NCI-H1417 (cell line): ENCODE measurements at regions not wholly inside any gene's neighbourhood (a gene's known extent, or its start where the extent isn't known, plus 50 kb on each side); places are given as distances from the start of the nearest gene placed in this dataset.
A peak's percentile ranks its signal among the peaks of the same experiment; 100 is the strongest.

Experiments
- DNase-seq, 3 experiments: peaks; one replicate each; lab custom pipeline; 2025; lab: John Stamatoyannopoulos, UW

DNA sequence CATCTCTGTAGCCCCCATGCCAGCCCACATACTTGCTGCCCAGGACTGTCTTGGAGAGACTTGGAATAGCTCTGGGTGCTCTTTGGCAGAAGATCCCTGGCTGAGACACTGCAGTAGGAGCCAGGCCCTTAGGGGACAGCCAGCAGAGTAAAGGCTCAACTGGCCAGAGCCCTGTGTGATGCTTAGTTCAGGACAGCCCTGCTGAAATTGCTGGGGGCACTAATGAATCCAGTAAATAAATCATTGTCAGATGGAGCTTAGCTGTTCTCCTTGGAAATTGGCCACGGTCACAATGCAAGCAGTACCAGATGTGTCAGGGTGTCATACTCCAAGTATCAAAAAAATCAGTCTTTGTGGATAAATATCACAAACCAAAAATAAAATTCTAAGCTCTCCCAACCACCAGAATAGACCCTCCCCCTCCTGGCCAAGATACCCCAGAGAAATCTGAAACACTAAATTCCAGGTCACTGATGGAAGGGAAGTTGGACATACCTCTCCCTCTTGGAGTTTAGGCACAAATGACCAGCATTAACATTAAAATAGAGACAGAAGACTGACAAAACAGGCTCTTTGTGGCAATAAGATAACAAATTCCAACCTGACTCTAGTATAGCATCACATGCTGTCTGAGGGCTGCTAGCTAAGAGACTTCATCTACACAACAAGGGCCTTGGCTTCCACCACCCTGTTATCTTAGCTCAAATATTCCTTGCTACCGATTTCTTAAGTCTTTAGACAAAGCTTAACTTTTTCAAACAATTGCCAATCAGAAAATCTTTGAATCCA is 83.2 kb upstream of the DNAH14 start:
- DNase-seq = no peak

DNA sequence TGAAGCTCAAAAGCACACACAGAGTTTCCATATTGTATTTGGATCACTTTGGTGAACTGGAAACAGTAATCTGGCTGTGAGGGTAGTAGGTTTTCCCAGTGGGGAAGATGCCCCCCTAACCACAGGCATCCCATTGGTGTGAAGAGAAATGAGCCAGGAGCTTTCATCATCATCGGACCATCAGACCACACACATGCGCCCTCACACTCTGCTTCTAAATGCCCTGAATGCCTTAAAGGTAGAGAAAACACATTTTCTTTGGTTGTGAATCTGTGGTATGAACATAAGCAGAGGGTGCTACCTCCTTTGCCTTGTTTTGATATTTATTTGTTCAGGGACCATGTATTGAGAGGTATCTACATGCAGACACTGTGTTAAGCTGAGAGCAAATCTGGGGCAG is 79.0 kb upstream of the DNAH14 start:
- DNase-seq = no peak

DNA sequence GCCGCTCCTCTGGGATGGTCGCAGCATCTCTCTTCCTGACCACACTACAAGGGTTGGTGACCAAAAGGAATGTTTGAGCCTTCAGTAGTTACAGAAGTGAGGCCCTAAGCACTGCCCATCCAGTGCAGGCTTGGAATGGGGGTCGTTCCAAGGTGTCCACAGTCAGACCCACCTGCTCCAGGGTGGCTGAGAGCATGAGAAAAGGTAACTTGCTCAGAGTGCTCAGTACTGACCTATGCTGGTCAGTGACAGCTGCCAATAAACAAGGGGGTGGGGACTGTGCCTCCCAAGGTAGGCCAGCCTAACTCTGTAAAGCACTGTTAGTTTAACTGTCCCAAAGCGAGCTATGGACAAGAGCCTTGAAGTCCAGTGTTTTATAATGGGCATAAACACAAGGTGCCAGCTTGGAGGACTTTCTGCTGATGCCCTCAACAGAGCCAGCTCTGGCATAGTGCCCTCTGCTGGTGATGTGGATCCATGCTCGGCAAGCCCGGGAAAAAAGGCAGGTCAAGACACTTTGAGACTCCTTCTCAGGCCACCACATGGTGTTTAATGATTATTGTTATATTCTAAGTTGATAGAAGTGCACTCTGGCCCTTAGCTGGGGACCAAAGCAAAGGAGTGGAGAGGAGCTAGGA is 78.1 kb upstream of the DNAH14 start:
- DNase-seq = peak; percentile 39 to 65 (median 47)

DNA sequence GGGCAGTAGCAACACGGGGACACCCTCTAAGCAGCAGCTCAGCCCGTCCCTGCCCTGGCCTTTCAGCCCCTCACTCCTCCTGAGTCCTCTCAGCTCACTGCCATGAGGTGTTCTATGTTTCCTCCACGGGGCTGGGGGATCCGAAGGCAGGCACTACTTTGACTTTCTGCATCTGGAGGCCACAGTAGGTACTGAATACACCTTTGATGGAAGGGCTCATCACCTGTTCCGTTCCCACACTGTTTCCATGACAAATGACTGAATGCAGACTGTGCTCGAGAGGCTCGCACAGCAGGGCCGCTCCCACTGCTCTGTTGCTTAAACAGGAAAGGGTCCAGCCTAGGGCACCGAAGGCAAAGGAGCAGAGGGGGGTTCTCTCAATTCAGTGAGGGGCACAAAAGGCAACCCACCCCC is 77.6 kb upstream of the DNAH14 start:
- peak in 2 of 3 experiments; percentile 28 to 63 for DNase-seq

DNA sequence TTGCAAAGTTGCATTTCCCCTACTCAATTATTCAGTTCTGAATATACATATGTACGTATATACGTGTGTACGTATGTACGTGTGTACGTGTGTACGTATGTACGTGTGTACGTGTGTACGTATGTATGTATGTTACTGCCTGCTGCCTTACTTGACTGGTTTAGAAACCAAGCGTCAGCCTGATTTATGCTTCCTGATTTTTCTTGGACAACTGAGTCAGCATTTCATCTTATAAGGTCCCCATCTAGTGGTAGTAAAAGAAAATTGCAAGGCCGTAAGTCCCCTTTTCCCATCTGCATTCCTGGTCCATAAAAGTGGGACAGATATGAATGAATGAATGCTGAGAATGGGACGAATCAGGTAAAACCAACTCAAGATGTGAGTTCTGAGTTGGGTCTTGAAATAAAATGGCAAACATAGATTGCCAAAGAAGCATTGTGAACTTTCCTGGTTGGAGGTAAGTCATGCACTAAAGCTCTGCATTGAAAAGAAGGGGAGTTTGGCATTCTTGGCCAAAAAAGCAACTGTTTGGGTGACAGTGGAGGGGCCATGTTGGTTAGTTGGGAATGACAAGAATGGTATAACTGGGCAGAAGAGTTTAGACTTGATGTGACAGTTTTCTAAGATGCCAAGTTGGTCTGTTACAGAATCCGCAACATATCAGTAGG is 76.4 kb upstream of the DNAH14 start:
- peak in 2 of 3 experiments; percentile 32 to 76 for DNase-seq

DNA sequence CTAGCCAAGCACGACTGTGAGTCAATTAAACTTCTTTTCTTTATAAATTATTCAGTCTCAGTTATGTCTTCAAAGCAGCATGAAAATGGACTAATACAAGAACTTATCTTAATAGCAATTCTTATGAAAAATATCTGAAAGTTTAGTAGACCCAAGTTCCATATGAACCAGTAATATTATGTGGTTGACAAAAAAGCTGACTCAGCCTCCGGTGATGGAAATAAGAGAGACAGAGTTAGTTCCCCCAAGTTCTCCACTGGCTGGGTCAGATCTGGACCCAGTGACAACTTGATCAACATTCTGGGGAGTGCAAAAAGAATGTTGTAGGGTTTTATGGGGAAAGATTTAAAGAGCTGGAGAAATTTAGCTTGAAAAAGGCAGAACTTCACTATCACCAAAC is 72.5 kb upstream of the DNAH14 start:
- DNase-seq = no peak

DNA sequence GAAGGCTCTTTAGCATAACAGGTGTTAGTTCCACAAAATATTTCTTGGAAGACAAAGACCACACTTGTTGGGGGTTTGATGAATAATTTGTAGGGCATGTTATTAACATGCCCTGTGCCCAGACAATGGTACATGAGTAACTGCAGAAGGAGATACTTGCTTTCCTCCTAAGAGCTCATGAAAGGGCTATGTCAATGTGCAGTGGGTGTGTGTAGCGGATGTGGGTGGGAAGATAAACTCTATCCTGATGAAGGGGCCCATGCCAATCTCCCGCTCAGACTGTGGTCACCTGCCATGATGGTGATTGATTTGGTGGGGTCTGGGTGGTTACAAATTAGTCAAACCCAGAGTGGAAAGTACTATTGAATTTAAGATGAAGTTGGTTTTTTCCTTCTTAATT is 69.8 kb upstream of the DNAH14 start:
- DNase-seq = no peak

DNA sequence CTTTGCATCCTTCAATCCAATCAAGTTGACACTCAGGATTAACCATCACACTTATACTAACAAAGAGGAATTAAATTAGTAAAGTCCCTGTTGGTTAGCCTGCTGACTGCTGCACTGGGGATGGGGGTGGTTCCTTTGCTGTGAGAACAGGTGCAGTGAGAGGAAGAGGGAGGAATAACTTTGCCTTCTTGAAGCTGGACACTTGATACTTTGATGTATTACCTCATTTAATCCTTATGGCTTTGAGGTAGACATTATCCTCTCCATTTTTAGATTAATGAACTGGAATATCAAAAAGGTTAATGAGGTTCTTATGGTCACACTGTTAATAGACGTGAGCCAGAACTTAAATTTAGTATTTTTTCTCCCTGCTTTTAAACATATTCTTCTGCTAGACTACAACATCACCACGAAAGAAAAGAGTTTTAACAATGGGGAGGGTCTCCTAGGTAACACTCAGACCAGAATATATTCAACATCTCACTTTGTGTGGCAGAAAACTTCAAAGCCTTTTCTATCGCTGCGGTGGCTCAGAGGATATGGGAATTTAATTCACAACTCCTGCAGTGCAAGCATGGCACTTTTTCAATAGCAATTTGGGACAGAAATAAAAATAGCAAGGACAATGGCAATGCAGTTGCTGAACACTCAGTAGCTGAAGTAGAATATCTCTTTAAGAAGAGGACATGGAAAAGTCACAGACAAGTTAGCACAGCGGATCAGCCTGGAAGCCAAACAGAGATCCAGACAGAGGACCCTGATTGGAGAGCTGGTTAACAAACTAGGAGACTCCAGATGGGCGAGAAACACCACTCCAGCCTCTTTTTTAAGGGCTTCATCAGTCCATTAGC is 68.8 kb upstream of the DNAH14 start:
- no peak for DNase-seq

DNA sequence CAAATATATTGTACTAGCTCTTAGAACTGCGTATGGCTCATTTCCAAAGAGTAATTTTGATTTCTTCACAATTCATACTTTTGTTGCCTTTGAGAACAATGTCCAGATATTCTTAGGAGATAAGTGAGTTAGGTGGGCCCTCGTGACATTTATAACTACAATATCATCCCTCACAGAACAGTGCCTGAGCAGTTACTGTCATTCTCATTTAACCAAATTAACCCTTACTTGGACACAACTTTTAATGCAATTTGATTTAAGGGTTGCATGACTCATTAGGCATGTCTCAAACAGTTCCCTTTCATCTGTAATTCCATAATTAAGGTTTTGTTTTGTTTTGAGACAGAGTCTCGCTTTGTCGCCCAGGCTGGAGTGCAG is 68.1 kb upstream of the DNAH14 start:
- no peak for DNase-seq

DNA sequence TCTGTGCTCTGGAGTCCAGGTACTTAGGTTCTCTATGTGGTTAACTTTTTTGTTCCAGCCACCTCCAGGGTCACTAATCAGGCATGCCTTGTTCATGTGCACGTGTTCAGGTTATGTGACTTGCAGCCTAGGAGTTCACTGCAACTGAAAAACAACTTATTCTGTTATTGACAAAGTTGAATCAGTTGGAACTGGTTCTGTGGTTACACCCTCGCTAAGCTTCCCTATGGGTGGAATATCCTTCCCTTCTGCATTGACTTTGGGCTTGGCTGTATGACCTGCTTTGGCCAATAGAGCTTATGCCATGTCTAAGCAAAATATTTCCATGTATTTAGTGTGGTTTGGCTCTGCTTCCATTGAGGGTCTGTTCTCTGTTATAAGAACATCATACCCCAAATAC is 66.0 kb upstream of the DNAH14 start:
- no peak for DNase-seq

DNA sequence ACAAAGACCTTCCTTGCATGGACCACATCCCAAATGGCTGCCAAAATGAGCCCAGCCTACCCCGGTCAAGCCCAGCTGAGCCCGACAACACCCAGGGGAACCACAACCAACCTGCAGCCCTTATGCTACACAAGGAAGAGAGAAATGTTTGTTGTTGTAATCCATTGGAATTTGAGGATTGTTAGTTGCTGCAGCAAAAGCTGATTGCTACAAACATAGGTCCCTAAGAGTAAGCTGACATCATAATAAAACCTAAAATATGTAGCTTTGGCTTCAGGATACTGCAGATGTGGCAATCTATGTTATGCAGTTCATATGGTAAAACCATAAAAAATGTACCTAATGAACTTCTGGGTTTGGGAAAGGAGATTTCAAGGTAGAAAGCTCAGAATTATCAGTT is 65.5 kb upstream of the DNAH14 start:
- no peak for DNase-seq

DNA sequence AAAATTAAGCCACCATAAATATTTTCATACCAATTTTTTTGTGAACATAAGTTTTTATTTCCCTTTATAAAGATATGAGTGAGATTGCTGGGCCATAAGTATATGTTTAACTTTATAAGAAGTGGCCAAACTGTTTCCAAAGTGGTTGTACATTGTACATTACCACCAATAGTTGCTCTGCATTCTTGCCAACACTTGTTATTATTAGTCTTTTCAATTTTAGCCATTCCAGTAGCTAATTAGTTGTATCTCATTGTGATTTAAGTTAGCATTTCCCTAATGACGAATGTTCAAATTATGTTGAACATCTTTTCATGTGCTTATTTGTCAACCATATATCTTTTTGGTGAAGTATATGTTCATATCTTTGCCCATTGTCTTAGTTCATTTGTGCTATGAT is 64.0 kb upstream of the DNAH14 start:
- no peak for DNase-seq

DNA sequence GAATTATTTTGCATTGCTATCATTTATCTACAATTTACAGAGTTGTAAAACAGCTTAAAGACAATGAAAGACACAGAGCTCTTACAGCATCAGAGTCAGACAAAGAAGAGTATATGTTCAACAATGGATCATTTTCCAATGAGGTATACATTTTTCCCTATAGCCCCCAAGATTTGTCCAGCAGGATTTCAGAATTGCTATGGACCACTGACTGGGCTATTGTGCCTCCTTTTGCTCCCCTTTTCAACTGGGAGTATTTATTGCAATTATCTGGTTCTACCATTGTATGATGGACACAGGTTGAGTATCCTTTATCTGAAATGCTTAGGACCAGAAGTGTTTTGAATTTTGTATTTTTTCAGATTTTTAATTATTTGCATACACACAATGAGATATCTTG is 62.5 kb upstream of the DNAH14 start:
- DNase-seq = no peak

DNA sequence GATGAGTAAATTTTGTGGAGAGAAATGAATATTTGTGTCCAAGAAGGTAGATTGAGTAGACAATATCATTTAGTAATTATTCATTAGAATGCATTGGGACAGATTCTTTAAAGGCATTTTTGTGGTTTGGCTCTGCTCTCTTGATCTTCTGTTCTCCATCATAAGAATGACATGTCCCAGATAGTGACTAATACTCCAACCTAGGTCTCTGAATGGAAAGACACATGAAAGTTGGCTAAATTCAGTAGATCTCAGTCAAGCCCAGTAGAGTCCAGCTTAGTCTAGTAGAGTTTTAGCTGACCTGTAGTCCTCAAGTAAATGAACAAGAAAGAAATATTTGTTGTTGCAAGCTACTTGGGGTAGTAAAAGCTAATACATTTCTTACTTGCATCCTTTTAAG is 61.8 kb upstream of the DNAH14 start:
- no peak for DNase-seq

DNA sequence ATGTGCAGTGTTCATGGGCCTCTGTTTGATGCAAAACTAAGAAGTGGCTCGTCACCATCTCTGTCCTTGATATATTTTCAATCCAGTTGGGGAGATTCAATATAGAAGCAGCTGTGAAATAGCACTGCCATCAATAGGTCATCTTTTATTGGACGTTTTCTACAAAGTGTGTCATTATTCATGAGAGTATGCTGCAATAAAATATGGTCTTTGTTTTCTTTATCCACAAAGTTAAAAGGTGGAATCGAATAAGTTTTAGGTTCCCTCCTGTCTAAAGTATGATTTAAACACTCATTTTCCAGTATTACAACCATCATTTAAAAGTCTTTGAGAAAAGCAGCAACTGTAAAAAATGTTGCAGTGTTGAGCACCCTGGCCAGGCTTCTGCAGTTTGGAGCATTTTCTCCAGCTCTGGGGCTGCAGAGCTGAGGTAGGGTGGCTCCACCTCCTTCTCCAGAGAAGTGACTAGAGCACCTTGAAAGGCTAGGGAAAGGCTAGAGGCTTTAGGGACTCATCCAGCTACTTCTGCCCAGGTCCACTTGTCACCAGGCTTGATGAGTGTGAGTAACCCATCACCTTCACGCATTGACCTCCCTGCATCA is 56.5 kb upstream of the DNAH14 start:
- DNase-seq = no peak

DNA sequence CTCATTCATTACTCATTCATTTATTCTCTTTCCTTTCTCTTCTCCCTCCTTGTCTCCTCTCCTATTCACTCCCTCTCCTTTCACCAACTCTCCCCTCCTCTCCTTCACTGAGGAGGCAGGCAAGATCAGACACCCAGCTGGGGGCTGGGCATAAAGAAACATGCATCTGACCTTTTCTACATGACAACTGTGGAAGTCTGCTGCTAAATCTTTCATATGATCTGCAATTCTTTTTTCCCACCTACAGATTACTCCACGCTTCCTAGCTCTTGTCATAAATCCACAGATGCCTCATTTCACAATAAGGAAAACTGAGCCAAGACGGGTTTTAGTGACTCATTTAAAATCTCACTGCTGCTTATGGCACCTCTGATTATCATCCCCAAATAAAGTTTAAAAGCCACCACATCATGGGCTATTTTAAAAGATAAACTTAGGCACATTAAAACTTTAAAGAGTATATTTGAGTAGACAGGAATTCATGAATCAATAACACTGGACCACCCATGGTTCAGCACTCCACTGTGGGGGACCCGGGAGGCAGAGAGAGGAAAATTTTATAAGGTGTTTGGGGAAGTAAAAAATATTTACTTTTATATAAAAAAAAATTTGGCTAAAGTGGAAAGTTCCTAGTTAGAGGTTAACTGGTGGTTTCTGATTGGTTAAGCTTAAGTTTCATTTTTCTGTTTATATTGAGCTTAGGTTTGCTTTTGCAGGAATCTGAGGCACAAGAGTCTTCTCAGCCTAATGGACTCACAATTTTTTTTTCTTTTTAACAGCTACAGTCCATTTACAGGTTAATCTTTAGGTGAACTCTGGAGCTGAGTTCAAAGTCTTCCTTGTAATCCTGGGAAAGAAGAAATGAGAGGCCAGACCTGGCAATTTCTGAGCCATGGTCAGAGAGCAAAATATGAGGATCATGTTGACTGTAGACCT is 55.8 kb upstream of the DNAH14 start:
- no peak for DNase-seq

DNA sequence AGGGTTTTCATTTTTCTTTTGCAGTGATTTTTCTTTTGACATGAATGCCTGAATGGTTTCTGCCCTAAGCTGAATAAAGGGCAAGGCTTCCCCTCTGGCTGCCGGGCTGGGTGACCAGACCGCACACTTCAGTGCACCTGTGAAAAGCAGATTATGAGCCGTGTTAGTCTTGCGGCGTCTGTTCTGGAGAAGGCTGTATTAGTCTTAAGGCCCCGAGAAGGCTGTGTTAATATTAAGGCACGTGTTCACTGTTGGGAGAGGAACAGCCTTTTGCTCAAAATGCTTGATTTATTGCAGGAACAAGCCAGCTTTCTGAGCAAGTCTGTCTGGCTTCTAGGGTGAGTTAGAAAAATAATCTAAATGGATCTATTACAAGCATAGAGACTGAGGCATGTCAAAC is 54.7 kb upstream of the DNAH14 start:
- DNase-seq = peak in 1 of 3 experiments; percentile 6

DNA sequence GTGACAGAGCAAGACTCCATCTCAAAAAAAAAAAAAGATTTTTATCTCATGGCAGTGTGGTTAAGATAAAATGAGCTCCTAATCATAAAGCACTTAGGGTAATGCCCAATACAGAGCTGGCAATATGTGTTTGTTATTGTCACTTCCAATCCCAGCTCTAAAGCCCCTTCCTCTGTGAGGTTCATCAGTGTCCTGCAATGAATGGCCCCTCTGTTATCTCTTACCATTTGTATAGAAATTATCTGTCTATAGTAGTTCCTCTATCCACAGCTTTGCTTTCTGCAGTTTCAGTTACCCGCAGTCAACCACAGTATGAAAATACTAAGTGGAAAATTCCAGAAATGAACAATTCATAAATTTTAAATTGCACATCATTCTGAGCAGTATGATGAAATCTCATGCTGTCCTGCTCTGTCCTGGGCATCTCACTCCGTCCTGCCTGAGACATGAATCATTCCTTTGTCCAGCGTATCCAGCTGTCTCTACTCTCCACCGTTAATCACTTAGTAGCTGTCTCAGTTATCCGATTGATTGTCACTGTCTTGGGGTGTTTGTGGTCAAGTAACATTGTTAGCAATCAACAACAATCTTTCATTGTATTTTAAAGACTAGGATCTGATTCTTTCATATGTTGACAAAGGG is 50.2 kb upstream of the DNAH14 start:
- no peak for DNase-seq
